Activated CD8-positive, alpha-beta T cell treated with anti-CD3 and anti-CD28 coated beads for 36 hours (primary cell): ENCODE measurements at regions not wholly inside any gene's neighbourhood (a gene's known extent, or its start where the extent isn't known, plus 50 kb on each side); places are given as distances from the start of the nearest gene placed in this dataset.

Experiments
- ATAC-seq: fragments of 200-7000 bp; cut with Tn5 transposase; one replicate; pipeline ENCODE4 v1.10.0; 2021; ENCODE audit warnings: mild to moderate bottlenecking, moderate library complexity
- CTCF ChIA-PET: fragments of 350-600 bp; sonication (Branson Sonifier 250); formaldehyde crosslinking; loops from one replicate; lab custom pipeline; 2021; ENCODE audit warnings: antibody characterized with exemption; lab: Charles Lee
- POLR2A ChIA-PET: fragments of 350-600 bp; sonication (Branson Sonifier 250); formaldehyde crosslinking; loops from one replicate; lab custom pipeline; 2021; ENCODE audit warnings: antibody characterized with exemption; lab: Charles Lee
- DNase-seq: peaks from one replicate; pipeline ENCODE4 v3.0.0-alpha.2; 2020
- H3K27ac Mint-ChIP-seq: one replicate; pipeline ENCODE4 v1.8.0; 2021; ENCODE audit warnings: mild to moderate bottlenecking, mixed read lengths
- H3K27me3 Mint-ChIP-seq: one replicate; pipeline ENCODE4 v1.8.0; 2021; ENCODE audit warnings: mixed read lengths
- H3K36me3 Mint-ChIP-seq: one replicate; pipeline ENCODE4 v1.8.0; 2021; ENCODE audit warnings: low read depth, mixed read lengths
- H3K4me1 Mint-ChIP-seq: one replicate; pipeline ENCODE4 v1.8.0; 2021; ENCODE audit warnings: low read depth, mixed read lengths
- H3K4me3 Mint-ChIP-seq: one replicate; pipeline ENCODE4 v1.8.0; 2021; ENCODE audit warnings: mild to moderate bottlenecking, moderate library complexity, mixed read lengths
- H3K9me3 Mint-ChIP-seq: one replicate; pipeline ENCODE4 v1.8.0; 2021; ENCODE audit warnings: mixed read lengths
- CTCF ChIP-seq: fragments of 200-600 bp; IDR thresholded peaks from one replicate; pipeline ENCODE4 v1.8.0; 2022; ENCODE audit warnings: antibody characterized with exemption, mild to moderate bottlenecking
- intact Hi-C: fragments of 100-400 bp; cut with micrococcal nuclease; formaldehyde crosslinking; loops from one replicate; pipeline ENCODE4 v1.10.0; 2022

GRCh38 chr12:5123921-5124320, 80.2 kb downstream of the KCNA5 start:
- ChIA-PET CTCF (no interaction called here), POLR2A (no interaction called here)
- Mint-ChIP-seq H3K4me3 (no peak overlapping the region), H3K9me3 (no peaks in the 10 kb centered on the region), H3K4me1 (no peaks in the 10 kb centered on the region), H3K36me3 (no peaks in the 10 kb centered on the region), H3K27ac (no peak overlapping the region), H3K27me3 (peaks cover 7% of the 10 kb centered on the region)
- ATAC-seq, result no peak
- DNase-seq, result no peak
- intact Hi-C loops, result no loop called here
- no peak for TF ChIP-seq CTCF

GRCh38 chr12:5124401-5124800, 80.7 kb downstream of the KCNA5 start:
- peaks cover 7% of the 10 kb centered on the region for H3K27me3 Mint-ChIP-seq
- H3K4me1 Mint-ChIP-seq, result no peaks in the 10 kb centered on the region
- DNase-seq (no peak), ATAC-seq (no peak)
- no peak overlapping the region for H3K4me3 Mint-ChIP-seq
- intact Hi-C loops, result no loop called here
- ChIA-PET CTCF (no interaction called here), POLR2A (no interaction called here)
- no peaks in the 10 kb centered on the region for H3K36me3 Mint-ChIP-seq
- no peak overlapping the region for H3K27ac Mint-ChIP-seq
- no peaks in the 10 kb centered on the region for H3K9me3 Mint-ChIP-seq
- no peak for TF ChIP-seq CTCF

GRCh38 chr12:5134861-5135525, 91.3 kb downstream of the KCNA5 start:
- Mint-ChIP-seq H3K4me3 (no peak overlapping the region), H3K27ac (no peak overlapping the region), H3K27me3 (peaks cover 17% of the 10 kb centered on the region), H3K36me3 (no peaks in the 10 kb centered on the region), H3K4me1 (no peaks in the 10 kb centered on the region), H3K9me3 (no peaks in the 10 kb centered on the region)
- TF ChIP-seq CTCF, result no peak
- ChIA-PET CTCF (no interaction called here), POLR2A (no interaction called here)
- ATAC-seq (no peak), DNase-seq (no peak)
- intact Hi-C loops, result no loop called here

- DNase-seq (no peak), ATAC-seq (no peak)
- H3K27ac Mint-ChIP-seq, result no peak overlapping the region
- H3K27me3 Mint-ChIP-seq, result peaks cover 15% of the 10 kb centered on the region
- ChIA-PET CTCF (no interaction called here), POLR2A (no interaction called here)
- H3K9me3 Mint-ChIP-seq, result no peaks in the 10 kb centered on the region
- intact Hi-C loops, result no loop called here
- H3K4me3 Mint-ChIP-seq, result no peak overlapping the region
- no peaks in the 10 kb centered on the region for H3K36me3 Mint-ChIP-seq
- TF ChIP-seq CTCF, result no peak
- H3K4me1 Mint-ChIP-seq, result no peaks in the 10 kb centered on the region
Measured at GRCh38 chr12:5138256-5138655, 94.6 kb downstream of the KCNA5 start.

GRCh38 chr12:5138845-5139244, 95.2 kb downstream of the KCNA5 start:
- CTCF ChIA-PET, result no interaction called here
- intact Hi-C loops, result no loop called here
- POLR2A ChIA-PET, result no interaction called here
- Mint-ChIP-seq H3K9me3 (no peaks in the 10 kb centered on the region), H3K27me3 (peaks cover 12% of the 10 kb centered on the region), H3K4me1 (no peaks in the 10 kb centered on the region), H3K4me3 (no peak overlapping the region), H3K36me3 (no peaks in the 10 kb centered on the region), H3K27ac (no peak overlapping the region)
- no peak for TF ChIP-seq CTCF
- DNase-seq, result no peak
- no peak for ATAC-seq
